ENCODE measurements at regions not wholly inside any gene's neighbourhood (a gene's known extent, or its start where the extent isn't known, plus 50 kb on each side); places are given as distances from the start of the nearest gene placed in this dataset.
"Not testable (repeated sequence)": the region's sequence is repeated elsewhere in the genome, so short reads cannot be mapped to it uniquely, and the experiment has no call there.

GRCh38 chr4:93908778-93909177 lies 80.2 kb downstream of the ATOH1 start:
- H3K27me3 ChIP-seq (ENCODE audit: control insufficient read depth, insufficient read depth, low read length), result no peaks in the 10 kb centered on the region
- TF ChIP-seq CTCF (IDR thresholded peaks at IDR 0.05; ENCODE audit: insufficient read depth, low read length, poor library complexity, severe bottlenecking), result no peak
- H3K36me3 ChIP-seq (ENCODE audit: control insufficient read depth, insufficient read depth, low read length), result no peaks in the 10 kb centered on the region
- H3K4me3 ChIP-seq (ENCODE audit: low read depth, low read length), result no peak overlapping the region
- no peak for DNase-seq (ENCODE audit: low read depth)

- no peak for DNase-seq (ENCODE audit: low read depth)
- Histone ChIP-seq H3K27me3 (ENCODE audit: control insufficient read depth, insufficient read depth, low read length) (no peaks in the 10 kb centered on the region), H3K36me3 (ENCODE audit: control insufficient read depth, insufficient read depth, low read length) (no peaks in the 10 kb centered on the region), H3K4me3 (ENCODE audit: low read depth, low read length) (no peak overlapping the region)
- TF ChIP-seq CTCF (IDR thresholded peaks at IDR 0.05; ENCODE audit: insufficient read depth, low read length, poor library complexity, severe bottlenecking), result no peak
These were observed 83.1 kb downstream of the ATOH1 start for GRCh38 chr4:93911671-93912070.

DNA sequence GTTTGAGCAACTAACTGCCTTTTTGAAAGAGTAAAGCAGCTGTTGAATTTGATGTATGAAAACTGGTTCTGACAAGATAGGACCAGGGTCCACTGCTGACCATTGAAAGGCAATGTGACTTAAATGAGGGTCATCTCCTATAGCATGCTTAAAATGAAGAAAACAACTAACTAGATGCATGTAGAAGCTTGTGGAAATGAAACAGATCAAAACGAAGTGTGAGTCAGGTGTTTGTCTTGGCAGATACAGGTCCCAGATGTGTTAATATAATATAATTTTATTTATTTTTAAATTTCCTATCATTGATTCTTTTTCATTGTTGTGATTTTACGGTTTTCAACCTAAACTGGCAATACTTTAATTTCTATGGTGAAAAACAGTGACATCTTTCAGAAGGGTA lies 83.6 kb downstream of the ATOH1 start:
- no peaks in the 10 kb centered on the region for H3K36me3 ChIP-seq (ENCODE audit: control insufficient read depth, insufficient read depth, low read length)
- no peak for DNase-seq (ENCODE audit: low read depth)
- H3K4me3 ChIP-seq (ENCODE audit: low read depth, low read length), result no peak overlapping the region
- no peaks in the 10 kb centered on the region for H3K27me3 ChIP-seq (ENCODE audit: control insufficient read depth, insufficient read depth, low read length)
- no peak for TF ChIP-seq CTCF (IDR thresholded peaks at IDR 0.05; ENCODE audit: insufficient read depth, low read length, poor library complexity, severe bottlenecking)

DNA sequence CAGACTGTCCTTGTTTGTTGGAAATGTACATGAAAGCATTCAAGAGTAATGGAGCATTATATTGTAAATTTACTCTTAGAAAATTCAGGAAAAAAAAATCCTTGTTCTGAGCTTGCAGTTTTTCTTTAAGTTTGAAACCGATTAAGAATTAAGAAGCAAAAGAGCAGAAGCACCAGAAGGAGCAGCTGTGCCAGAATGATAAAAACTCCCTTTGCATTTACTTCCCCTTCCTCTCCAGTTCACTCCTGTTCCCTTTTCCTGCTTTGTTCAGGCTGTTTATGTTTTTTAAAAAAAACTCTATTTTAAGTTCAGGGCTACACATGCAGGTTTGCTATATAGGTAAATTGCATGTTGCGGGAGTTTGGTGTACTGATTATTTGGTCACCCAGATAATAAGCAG lies 90.3 kb downstream of the ATOH1 start:
- no peak for TF ChIP-seq CTCF (IDR thresholded peaks at IDR 0.05; ENCODE audit: insufficient read depth, low read length, poor library complexity, severe bottlenecking)
- DNase-seq (ENCODE audit: low read depth), result no peak
- Histone ChIP-seq H3K36me3 (ENCODE audit: control insufficient read depth, insufficient read depth, low read length) (no peaks in the 10 kb centered on the region), H3K27me3 (ENCODE audit: control insufficient read depth, insufficient read depth, low read length) (no peaks in the 10 kb centered on the region), H3K4me3 (ENCODE audit: low read depth, low read length) (no peak overlapping the region)

DNA sequence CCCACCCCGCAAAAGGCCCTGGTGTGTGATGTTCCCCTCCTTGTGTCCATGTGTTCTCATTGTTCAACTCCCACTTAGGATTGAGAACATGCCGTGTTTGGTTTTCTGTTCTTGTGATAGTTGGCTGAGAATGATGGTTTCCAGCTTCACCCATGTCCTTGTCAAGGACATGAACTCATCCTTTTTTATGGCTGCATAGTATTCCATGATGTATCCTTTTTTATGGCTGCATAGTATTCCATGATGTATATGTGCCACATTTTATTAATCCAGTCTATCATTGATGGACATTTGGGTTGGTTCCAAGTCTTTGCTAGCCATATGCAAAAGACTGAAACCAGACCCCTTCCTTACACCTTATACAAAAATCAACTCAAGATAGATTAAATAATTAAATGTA lies 95.0 kb downstream of the ATOH1 start:
- H3K27me3 ChIP-seq (ENCODE audit: control insufficient read depth, insufficient read depth, low read length); H3K36me3 ChIP-seq (ENCODE audit: control insufficient read depth, insufficient read depth, low read length); H3K4me3 ChIP-seq (ENCODE audit: low read depth, low read length); DNase-seq (ENCODE audit: low read depth): not testable (repeated sequence)

DNA sequence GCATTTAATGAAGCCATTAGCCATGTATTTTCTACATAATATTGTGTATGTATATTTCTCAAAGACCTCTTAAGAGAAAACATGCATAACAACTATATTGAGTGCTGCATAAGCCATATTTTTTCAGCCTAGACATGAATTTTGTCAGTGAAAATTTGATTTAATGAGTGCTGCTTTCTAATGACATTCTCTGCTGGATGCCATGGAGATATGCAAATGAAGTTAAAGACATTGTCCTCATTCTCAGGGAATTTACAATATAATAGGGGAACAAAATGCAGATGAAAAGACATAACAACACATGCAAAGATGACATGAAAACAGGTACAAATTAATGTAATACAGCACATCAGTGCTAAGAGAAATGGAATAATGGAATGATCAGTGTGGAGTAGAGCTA lies 118.7 kb downstream of the ATOH1 start:
- DNase-seq (ENCODE audit: low read depth), result no peak
- no peak overlapping the region for H3K4me3 ChIP-seq (ENCODE audit: low read depth, low read length)
- no peaks in the 10 kb centered on the region for H3K36me3 ChIP-seq (ENCODE audit: control insufficient read depth, insufficient read depth, low read length)
- no peak for TF ChIP-seq CTCF (IDR thresholded peaks at IDR 0.05; ENCODE audit: insufficient read depth, low read length, poor library complexity, severe bottlenecking)
- no peaks in the 10 kb centered on the region for H3K27me3 ChIP-seq (ENCODE audit: control insufficient read depth, insufficient read depth, low read length)

DNA sequence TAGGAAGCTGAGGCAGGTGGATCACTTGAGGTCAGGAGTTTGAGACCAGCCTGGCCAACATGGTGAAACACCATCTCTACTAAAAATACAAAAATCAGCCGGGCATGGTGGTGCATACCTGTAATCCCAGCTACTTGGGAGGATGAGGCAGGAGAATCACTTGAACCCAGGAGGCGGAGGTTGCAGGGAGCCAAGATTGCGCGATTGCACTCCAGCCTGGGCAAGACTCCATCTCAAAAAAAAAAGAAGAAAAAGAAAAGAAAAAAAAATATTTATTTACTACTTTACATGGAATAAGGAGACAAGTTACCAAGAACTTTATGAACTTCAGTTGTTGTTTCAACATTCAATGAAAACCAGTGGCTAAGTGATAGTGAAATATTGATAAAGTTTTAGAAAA lies 121.7 kb downstream of the ATOH1 start:
- not testable (repeated sequence) for H3K36me3 ChIP-seq (ENCODE audit: control insufficient read depth, insufficient read depth, low read length); H3K27me3 ChIP-seq (ENCODE audit: control insufficient read depth, insufficient read depth, low read length); DNase-seq (ENCODE audit: low read depth); H3K4me3 ChIP-seq (ENCODE audit: low read depth, low read length)
